ENCODE measurements at regions not wholly inside any gene's neighbourhood (a gene's known extent, or its start where the extent isn't known, plus 50 kb on each side); places are given as distances from the start of the nearest gene placed in this dataset.
A peak's percentile ranks its signal among the peaks of the same experiment; 100 is the strongest.

- H3K36me3 ChIP-seq (ENCODE audit: insufficient read depth, low read length) = no peaks in the 10 kb centered on the region
- ChIA-PET POLR2A (interaction anchor here (0.5 to 1.6 kb wide), 2 partner anchors 10 to 469 kb away, joined by 3 to 4 read pairs; no protein-coding TSS in a partner anchor), CTCF (ENCODE audit: unreplicated experiment) (no interaction called here)
- no peak for TF ChIP-seq CTCF (conservative IDR thresholded peaks at IDR 0.05; ENCODE audit: low read length)
- TF ChIP-seq EZH2phosphoT487 (IDR thresholded peaks at IDR 0.05; ENCODE audit: borderline replicate concordance, low read depth, low read length) = no peak
- H3K4me2 ChIP-seq (ENCODE audit: low read length) = no peak overlapping the region
- no peaks in the 10 kb centered on the region for H4K20me1 ChIP-seq (ENCODE audit: insufficient read depth, low read length)
- BruUV-seq (replicated peaks) = no TSS peak
- no peaks in the 10 kb centered on the region for H3K4me1 ChIP-seq (ENCODE audit: insufficient read depth, low read length, poor library complexity, severe bottlenecking)
- no peak overlapping the region for H2AFZ ChIP-seq (ENCODE audit: low read length)
- DNase-seq (ENCODE audit: low spot score) = peak; percentile 45
- no peak overlapping the region for H3K4me3 ChIP-seq (ENCODE audit: low read depth, low read length, poor library complexity, severe bottlenecking)
- intact Hi-C loops (cut with micrococcal nuclease; ENCODE audit: unreplicated experiment) = no loop called here
- H3K27ac ChIP-seq (ENCODE audit: low read depth, low read length, poor library complexity, severe bottlenecking) = no peak overlapping the region
- H3K9me3 ChIP-seq (ENCODE audit: low read length) = no peaks in the 10 kb centered on the region
- no peaks in the 10 kb centered on the region for H3K79me2 ChIP-seq (ENCODE audit: insufficient read depth, low read depth, low read length)
- H3K9me2 ChIP-seq (ENCODE audit: insufficient read depth, low read length) = no peaks in the 10 kb centered on the region
Measured at GRCh38 chr6:22036275-22036674, 260.6 kb downstream of the PRL start.

- intact Hi-C loops (cut with micrococcal nuclease; ENCODE audit: unreplicated experiment) = no loop called here
- TF ChIP-seq CTCF (conservative IDR thresholded peaks at IDR 0.05; ENCODE audit: low read length) (no peak), EZH2phosphoT487 (IDR thresholded peaks at IDR 0.05; ENCODE audit: borderline replicate concordance, low read depth, low read length) (no peak)
- Histone ChIP-seq H3K4me1 (ENCODE audit: insufficient read depth, low read length, poor library complexity, severe bottlenecking) (no peaks in the 10 kb centered on the region), H2AFZ (ENCODE audit: low read length) (no peak overlapping the region), H3K4me3 (ENCODE audit: low read depth, low read length, poor library complexity, severe bottlenecking) (no peak overlapping the region), H4K20me1 (ENCODE audit: insufficient read depth, low read length) (no peaks in the 10 kb centered on the region), H3K79me2 (ENCODE audit: insufficient read depth, low read depth, low read length) (no peaks in the 10 kb centered on the region), H3K36me3 (ENCODE audit: insufficient read depth, low read length) (no peaks in the 10 kb centered on the region), H3K9me3 (ENCODE audit: low read length) (no peaks in the 10 kb centered on the region), H3K27ac (ENCODE audit: low read depth, low read length, poor library complexity, severe bottlenecking) (no peak overlapping the region), H3K4me2 (ENCODE audit: low read length) (no peak overlapping the region), H3K9me2 (ENCODE audit: insufficient read depth, low read length) (no peaks in the 10 kb centered on the region)
- ChIA-PET CTCF (ENCODE audit: unreplicated experiment) (no interaction called here), POLR2A (no interaction called here)
- no TSS peak for BruUV-seq (replicated peaks)
- no peak for DNase-seq (ENCODE audit: low spot score)
Measured at GRCh38 chr6:22036699-22037098, 260.1 kb downstream of the PRL start.

GRCh38 chr6:22041797-22042480 is 254.9 kb downstream of the PRL start:
- TF ChIP-seq EZH2phosphoT487 (IDR thresholded peaks at IDR 0.05; ENCODE audit: borderline replicate concordance, low read depth, low read length) = no peak
- TF ChIP-seq CTCF (conservative IDR thresholded peaks at IDR 0.05; ENCODE audit: low read length) = no peak
- intact Hi-C loops (cut with micrococcal nuclease; ENCODE audit: unreplicated experiment) = no loop called here
- Histone ChIP-seq H3K4me1 (ENCODE audit: insufficient read depth, low read length, poor library complexity, severe bottlenecking) (no peaks in the 10 kb centered on the region), H3K4me3 (ENCODE audit: low read depth, low read length, poor library complexity, severe bottlenecking) (no peak overlapping the region), H4K20me1 (ENCODE audit: insufficient read depth, low read length) (no peaks in the 10 kb centered on the region), H2AFZ (ENCODE audit: low read length) (no peak overlapping the region), H3K36me3 (ENCODE audit: insufficient read depth, low read length) (no peaks in the 10 kb centered on the region), H3K4me2 (ENCODE audit: low read length) (no peak overlapping the region), H3K27ac (ENCODE audit: low read depth, low read length, poor library complexity, severe bottlenecking) (no peak overlapping the region), H3K9me3 (ENCODE audit: low read length) (no peaks in the 10 kb centered on the region), H3K9me2 (ENCODE audit: insufficient read depth, low read length) (no peaks in the 10 kb centered on the region), H3K79me2 (ENCODE audit: insufficient read depth, low read depth, low read length) (no peaks in the 10 kb centered on the region)
- no TSS peak for BruUV-seq (replicated peaks)
- ChIA-PET CTCF (ENCODE audit: unreplicated experiment) (no interaction called here), POLR2A (no interaction called here)
- no peak for DNase-seq (ENCODE audit: low spot score)
